Activated naive CD8-positive, alpha-beta T cell treated with anti-CD3 and anti-CD28 coated beads, Interleukin-2, amount 10 ng/mL, durations not matched to agents 7 days and 5 days (primary cell): ENCODE measurements at regions not wholly inside any gene's neighbourhood (a gene's known extent, or its start where the extent isn't known, plus 50 kb on each side); places are given as distances from the start of the nearest gene placed in this dataset.

Experiments
- ATAC-seq: fragments of 150-1000 bp; cut with Tn5 transposase; one replicate; pipeline ENCODE4 v1.10.0; 2021; ENCODE audit warnings: low read depth, moderate library complexity
- POLR2A ChIA-PET: fragments of 350-600 bp; sonication (Branson Sonifier 250); formaldehyde crosslinking; loops from one replicate; lab custom pipeline; 2021; ENCODE audit warnings: antibody characterized with exemption; lab: Charles Lee
- DNase-seq: peaks from one replicate; pipeline ENCODE4 v3.0.0; 2021
- H3K27ac Mint-ChIP-seq: one replicate; pipeline ENCODE4 v1.8.0; 2022; ENCODE audit warnings: mild to moderate bottlenecking, mixed read lengths
- H3K27me3 Mint-ChIP-seq: one replicate; pipeline ENCODE4 v1.8.0; 2022; ENCODE audit warnings: mild to moderate bottlenecking, moderate library complexity, mixed read lengths
- H3K36me3 Mint-ChIP-seq: one replicate; pipeline ENCODE4 v1.8.0; 2021; ENCODE audit warnings: mild to moderate bottlenecking, mixed read lengths
- H3K4me1 Mint-ChIP-seq: one replicate; pipeline ENCODE4 v1.8.0; 2021; ENCODE audit warnings: mixed read lengths
- H3K4me3 Mint-ChIP-seq: one replicate; pipeline ENCODE4 v1.8.0; 2022; ENCODE audit warnings: mild to moderate bottlenecking, moderate library complexity, mixed read lengths
- H3K9me3 Mint-ChIP-seq: one replicate; pipeline ENCODE4 v1.8.0; 2021; ENCODE audit warnings: mixed read lengths

GRCh38 chr5:15056988-15057592, 185.5 kb upstream of the ANKH start:
- no peaks in the 10 kb centered on the region for H3K36me3 Mint-ChIP-seq
- no peaks in the 10 kb centered on the region for H3K27me3 Mint-ChIP-seq
- ATAC-seq: no peak

DNA sequence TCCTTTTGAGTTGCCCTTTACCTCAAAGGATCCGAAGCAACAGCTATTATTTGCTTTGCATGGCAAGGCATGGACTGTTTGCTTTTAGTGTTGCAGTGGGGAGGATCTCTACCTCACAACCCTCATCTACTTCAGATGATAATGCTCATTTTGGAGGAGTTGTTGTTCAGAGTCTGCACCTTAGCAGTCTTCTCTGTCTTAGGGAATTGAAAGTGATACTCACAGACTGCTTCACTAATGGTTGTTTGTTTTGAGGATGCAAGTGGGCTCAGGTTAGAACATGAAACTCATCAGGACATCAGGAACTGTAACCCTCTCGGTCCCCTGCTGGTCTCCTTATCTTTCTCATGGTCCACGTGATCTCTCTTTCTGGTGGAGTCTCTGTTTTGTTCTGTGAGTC, 172.9 kb upstream of the ANKH start:
- ATAC-seq (no peak), DNase-seq (no peak)
- H3K9me3 Mint-ChIP-seq: no peaks in the 10 kb centered on the region
- no peaks in the 10 kb centered on the region for H3K27me3 Mint-ChIP-seq
- H3K4me1 Mint-ChIP-seq: no peaks in the 10 kb centered on the region
- no peak overlapping the region for H3K4me3 Mint-ChIP-seq
- no peak overlapping the region for H3K27ac Mint-ChIP-seq
- POLR2A ChIA-PET: no interaction called here
- H3K36me3 Mint-ChIP-seq: no peaks in the 10 kb centered on the region

More at GRCh38 chr5:15056988-15057592, 185.5 kb upstream of the ANKH start:
- no peaks in the 10 kb centered on the region for H3K9me3 Mint-ChIP-seq
- no peak for DNase-seq
- no peak overlapping the region for H3K27ac Mint-ChIP-seq
- POLR2A ChIA-PET: no interaction called here
- no peaks in the 10 kb centered on the region for H3K4me1 Mint-ChIP-seq
- H3K4me3 Mint-ChIP-seq: no peak overlapping the region

DNA sequence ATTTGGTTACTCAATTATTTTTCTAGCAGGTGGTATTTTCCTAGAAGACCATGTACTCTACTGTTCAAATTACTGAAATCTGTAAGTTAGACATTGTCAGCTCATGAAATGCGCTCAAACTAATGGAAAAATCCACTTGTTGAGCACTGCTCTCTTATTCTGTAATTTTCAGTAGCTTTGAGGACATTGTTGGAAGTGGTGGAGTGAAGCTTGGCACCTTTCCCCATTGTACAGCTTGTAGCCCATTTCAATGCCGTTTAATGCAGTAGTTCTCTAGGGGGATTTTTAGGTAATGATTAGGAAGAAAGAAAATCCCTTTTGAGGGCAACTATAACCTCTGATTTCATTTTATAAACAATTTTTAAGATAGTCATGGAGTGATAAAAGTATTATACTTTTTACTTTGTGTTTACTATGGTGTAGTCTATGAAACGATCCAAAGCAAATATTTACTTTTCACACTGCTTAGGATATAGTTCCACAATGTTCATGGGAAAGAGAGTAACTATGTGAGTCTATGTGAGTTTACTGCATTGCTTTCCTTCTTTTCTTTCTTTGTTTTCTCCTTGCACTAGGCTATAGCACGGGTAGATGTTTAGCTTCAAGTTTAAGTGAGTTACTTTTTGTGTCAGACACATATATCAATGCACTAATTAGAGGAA, 165.8 kb upstream of the ANKH start:
- POLR2A ChIA-PET: no interaction called here
- Mint-ChIP-seq H3K27ac (no peak overlapping the region), H3K4me3 (no peak overlapping the region), H3K9me3 (no peaks in the 10 kb centered on the region), H3K4me1 (no peaks in the 10 kb centered on the region), H3K27me3 (peaks cover 7% of the 10 kb centered on the region), H3K36me3 (no peaks in the 10 kb centered on the region)
- DNase-seq (no peak), ATAC-seq (no peak)

- Mint-ChIP-seq H3K27me3 (peaks cover 12% of the 10 kb centered on the region), H3K4me1 (no peaks in the 10 kb centered on the region), H3K4me3 (no peak overlapping the region), H3K9me3 (no peaks in the 10 kb centered on the region), H3K27ac (no peak overlapping the region), H3K36me3 (no peaks in the 10 kb centered on the region)
- DNase-seq: no peak
- POLR2A ChIA-PET: no interaction called here
- ATAC-seq: no peak
Measured at GRCh38 chr5:15034379-15034778, 162.8 kb upstream of the ANKH start.

DNA sequence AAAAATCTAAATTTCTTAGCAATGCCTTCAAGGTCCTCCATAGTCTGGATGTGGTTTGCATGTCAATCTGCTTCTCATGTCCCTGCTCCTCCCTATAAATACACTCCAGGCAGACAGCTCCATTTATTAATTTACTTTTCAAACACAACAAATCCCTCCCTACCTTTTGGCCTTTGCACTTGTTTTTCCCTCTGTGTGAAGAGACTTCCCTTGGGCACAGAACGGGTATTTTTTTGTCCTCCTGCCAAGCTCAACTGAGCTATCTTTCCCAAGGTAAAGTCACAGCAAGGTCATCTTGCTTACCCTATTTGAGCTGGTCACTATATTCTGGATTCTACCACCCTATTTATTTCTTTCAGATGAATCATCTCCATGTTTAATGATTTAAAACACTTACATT, 159.6 kb upstream of the ANKH start:
- ATAC-seq (no peak), DNase-seq (no peak)
- H3K36me3 Mint-ChIP-seq: no peaks in the 10 kb centered on the region
- no peak overlapping the region for H3K27ac Mint-ChIP-seq
- no peaks in the 10 kb centered on the region for H3K9me3 Mint-ChIP-seq
- H3K4me3 Mint-ChIP-seq: no peak overlapping the region
- peaks cover 14% of the 10 kb centered on the region for H3K27me3 Mint-ChIP-seq
- POLR2A ChIA-PET: no interaction called here
- no peaks in the 10 kb centered on the region for H3K4me1 Mint-ChIP-seq

DNA sequence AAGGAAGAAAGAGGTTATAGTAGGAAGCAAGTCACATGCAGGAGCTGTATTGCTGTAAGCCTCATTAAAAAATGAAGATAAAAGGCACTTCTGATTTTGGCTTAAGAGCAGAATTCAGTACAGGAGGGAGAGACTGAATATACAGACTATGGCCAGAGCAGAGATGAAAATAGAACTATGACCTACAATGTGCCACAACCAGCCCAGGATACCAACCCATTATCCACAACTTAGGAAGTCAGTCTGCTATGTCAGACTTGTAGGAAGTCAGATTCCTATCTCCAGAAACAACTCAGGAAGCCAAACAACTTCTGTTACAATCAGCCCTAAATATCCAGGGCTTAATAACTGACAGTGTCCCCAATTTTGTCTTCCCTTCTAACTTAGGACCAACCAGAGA, 156.2 kb upstream of the ANKH start:
- ATAC-seq: no peak
- H3K27me3 Mint-ChIP-seq: peaks cover 9% of the 10 kb centered on the region
- H3K27ac Mint-ChIP-seq: no peak overlapping the region
- POLR2A ChIA-PET: no interaction called here
- no peaks in the 10 kb centered on the region for H3K9me3 Mint-ChIP-seq
- no peaks in the 10 kb centered on the region for H3K36me3 Mint-ChIP-seq
- H3K4me1 Mint-ChIP-seq: no peaks in the 10 kb centered on the region
- H3K4me3 Mint-ChIP-seq: no peak overlapping the region
- no peak for DNase-seq

GRCh38 chr5:15026944-15027343, 155.4 kb upstream of the ANKH start:
- H3K27ac Mint-ChIP-seq: no peak overlapping the region
- ATAC-seq (no peak), DNase-seq (no peak)
- H3K4me1 Mint-ChIP-seq: no peaks in the 10 kb centered on the region
- POLR2A ChIA-PET: no interaction called here
- no peak overlapping the region for H3K4me3 Mint-ChIP-seq
- peaks cover 5% of the 10 kb centered on the region for H3K27me3 Mint-ChIP-seq
- H3K36me3 Mint-ChIP-seq: no peaks in the 10 kb centered on the region
- no peaks in the 10 kb centered on the region for H3K9me3 Mint-ChIP-seq

DNA sequence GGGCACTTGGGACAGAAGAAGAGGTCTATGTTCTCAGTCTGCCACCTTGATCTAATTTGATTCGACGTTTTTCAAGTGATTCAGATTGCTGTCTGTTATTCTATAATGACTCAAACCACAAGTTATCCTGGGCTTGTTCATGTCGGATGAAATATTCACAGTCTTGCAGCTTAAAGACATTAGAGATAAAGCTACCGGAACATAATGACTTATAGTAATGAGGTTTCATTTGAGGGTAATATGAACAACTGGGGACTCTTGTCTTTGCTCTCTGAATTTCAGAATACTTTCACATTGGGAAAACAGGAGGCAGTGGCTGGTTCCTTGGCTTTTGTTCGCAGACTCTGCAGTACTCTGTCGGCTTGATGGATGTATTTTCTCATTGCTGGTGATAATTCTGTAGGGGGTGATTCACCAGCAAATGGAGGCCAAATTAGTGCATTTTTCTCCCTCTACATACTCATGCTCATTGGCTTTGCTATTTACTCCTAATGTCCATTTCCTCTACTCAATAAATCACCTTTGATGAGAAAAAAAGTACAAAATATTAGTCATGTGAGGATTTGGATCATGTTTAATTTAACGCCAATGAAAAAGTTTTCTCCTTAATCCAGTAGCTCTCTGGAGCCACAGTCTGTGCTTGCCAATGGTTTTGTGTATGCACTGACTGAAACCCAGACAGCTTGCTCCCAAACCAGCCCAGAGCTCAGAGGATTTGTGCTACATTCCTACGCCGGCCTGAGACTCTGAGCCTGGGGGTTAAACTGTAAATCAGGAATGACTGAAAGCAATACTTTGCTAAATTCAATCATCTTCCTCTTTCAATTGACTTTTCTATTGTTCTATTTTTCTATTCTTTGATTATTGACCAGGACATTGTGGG, 154.7 kb upstream of the ANKH start:
- H3K27me3 Mint-ChIP-seq: peaks cover 7% of the 10 kb centered on the region
- H3K9me3 Mint-ChIP-seq: no peaks in the 10 kb centered on the region
- ATAC-seq (no peak), DNase-seq (no peak)
- no peak overlapping the region for H3K4me3 Mint-ChIP-seq
- no peaks in the 10 kb centered on the region for H3K36me3 Mint-ChIP-seq
- no peaks in the 10 kb centered on the region for H3K4me1 Mint-ChIP-seq
- H3K27ac Mint-ChIP-seq: no peak overlapping the region
- POLR2A ChIA-PET: no interaction called here

- peaks cover 4% of the 10 kb centered on the region for H3K27me3 Mint-ChIP-seq
Measured at GRCh38 chr5:15023846-15024245, 152.3 kb upstream of the ANKH start.

GRCh38 chr5:15023266-15023665, 151.7 kb upstream of the ANKH start:
- Mint-ChIP-seq H3K36me3 (no peaks in the 10 kb centered on the region), H3K27ac (no peak overlapping the region), H3K9me3 (no peaks in the 10 kb centered on the region), H3K4me3 (no peak overlapping the region), H3K27me3 (peaks cover 3% of the 10 kb centered on the region), H3K4me1 (no peaks in the 10 kb centered on the region)
- ATAC-seq (no peak), DNase-seq (no peak)
- POLR2A ChIA-PET: no interaction called here

More at GRCh38 chr5:15023846-15024245, 152.3 kb upstream of the ANKH start:
- no peaks in the 10 kb centered on the region for H3K9me3 Mint-ChIP-seq
- no peaks in the 10 kb centered on the region for H3K4me1 Mint-ChIP-seq
- ATAC-seq (no peak), DNase-seq (no peak)
- H3K36me3 Mint-ChIP-seq: no peaks in the 10 kb centered on the region
- POLR2A ChIA-PET: no interaction called here
- no peak overlapping the region for H3K27ac Mint-ChIP-seq
- H3K4me3 Mint-ChIP-seq: no peak overlapping the region

DNA sequence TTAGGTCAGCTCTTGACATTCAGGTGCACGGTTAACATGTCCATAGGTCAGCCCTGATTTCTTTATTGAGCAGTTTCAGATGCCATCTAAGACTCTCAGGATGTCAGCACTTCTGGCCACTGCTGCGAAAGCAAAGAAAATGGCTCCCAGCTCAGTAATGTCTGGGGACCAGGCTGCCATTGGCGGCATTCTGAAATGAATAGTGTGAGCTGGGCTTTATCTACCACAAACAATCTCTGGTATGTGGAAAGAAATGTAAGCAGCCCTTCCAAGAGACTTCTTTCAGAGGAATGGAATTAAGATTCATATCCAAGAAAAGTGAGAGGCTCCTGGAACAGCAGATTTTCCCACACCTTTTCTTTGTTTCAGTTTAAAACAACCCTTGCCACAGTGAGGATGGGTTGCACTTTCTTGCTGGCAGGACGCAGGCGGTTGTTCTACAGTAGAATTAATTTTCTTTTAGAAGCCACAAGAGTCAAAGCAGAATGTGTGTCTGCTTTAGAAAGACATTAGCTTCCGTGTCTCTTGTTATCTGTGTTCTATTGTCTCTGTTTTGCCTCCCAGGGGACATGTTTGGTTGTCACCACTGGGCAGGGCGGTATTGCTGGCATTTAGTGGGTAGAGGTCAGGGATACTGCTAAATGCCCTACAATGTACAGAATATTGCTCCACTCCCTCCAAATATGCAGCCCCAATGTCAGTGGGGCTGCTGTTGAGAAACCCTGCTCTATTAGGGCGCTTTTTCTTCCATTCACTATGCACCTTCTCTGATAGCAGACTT, 149.9 kb upstream of the ANKH start:
- H3K4me1 Mint-ChIP-seq: no peaks in the 10 kb centered on the region
- no peak for ATAC-seq
- POLR2A ChIA-PET: no interaction called here
- no peak for DNase-seq
- H3K36me3 Mint-ChIP-seq: peaks cover 4% of the 10 kb centered on the region
- no peak overlapping the region for H3K27ac Mint-ChIP-seq
- H3K27me3 Mint-ChIP-seq: peaks cover 3% of the 10 kb centered on the region
- no peak overlapping the region for H3K4me3 Mint-ChIP-seq
- peaks cover 2% of the 10 kb centered on the region for H3K9me3 Mint-ChIP-seq

DNA sequence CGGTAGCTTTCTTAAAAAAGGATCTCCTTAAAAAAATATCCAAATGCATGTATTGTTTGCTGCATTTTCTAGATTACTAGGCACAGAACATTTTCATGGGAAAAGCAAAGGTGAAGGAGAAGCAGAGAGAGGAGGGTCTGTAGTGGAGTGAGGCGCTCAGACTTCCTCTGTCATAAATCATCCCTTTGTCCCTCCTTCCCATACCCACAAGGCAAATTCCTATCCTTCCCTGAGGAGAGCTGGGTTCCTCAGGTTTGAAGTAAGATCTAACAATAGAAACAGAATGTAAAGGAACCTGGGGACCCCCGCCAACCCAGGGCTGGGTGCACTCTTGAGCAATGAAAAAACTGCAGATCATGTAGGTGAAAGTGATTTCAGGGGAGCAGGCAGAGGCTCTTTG, 149.2 kb upstream of the ANKH start:
- H3K4me1 Mint-ChIP-seq: no peaks in the 10 kb centered on the region
- POLR2A ChIA-PET: no interaction called here
- H3K9me3 Mint-ChIP-seq: peaks cover 2% of the 10 kb centered on the region
- no peak overlapping the region for H3K4me3 Mint-ChIP-seq
- H3K36me3 Mint-ChIP-seq: peaks cover 4% of the 10 kb centered on the region
- peaks cover 3% of the 10 kb centered on the region for H3K27me3 Mint-ChIP-seq
- ATAC-seq (no peak), DNase-seq (no peak)
- H3K27ac Mint-ChIP-seq: no peak overlapping the region

DNA sequence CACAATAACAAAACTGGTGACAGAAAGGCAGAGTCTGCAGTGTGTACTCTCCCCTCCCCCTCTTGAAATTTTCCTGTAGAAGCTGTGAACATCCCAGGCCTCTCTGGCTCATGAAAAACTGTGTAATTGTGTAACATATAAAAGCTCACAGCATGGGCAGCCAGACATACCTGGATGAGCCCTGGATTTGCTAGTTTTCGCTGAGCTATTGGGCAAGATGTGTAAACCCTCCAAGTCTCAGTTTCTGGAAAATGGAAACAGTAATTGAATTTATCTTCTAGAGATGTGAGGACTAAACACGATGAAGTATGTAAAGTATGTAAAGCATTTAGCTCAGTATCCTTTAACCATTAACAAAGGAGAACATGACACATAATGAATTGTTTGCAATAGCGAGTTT, 143.2 kb upstream of the ANKH start:
- Mint-ChIP-seq H3K4me1 (peaks cover 1% of the 10 kb centered on the region), H3K4me3 (no peak overlapping the region), H3K9me3 (peaks cover 2% of the 10 kb centered on the region), H3K36me3 (peaks cover 4% of the 10 kb centered on the region), H3K27me3 (peaks cover 2% of the 10 kb centered on the region), H3K27ac (no peak overlapping the region)
- POLR2A ChIA-PET: no interaction called here
- no peak for ATAC-seq
- DNase-seq: no peak
